Pancreas (tissue), 10 donors: ENCODE measurements at regions not wholly inside any gene's neighbourhood (a gene's known extent, or its start where the extent isn't known, plus 50 kb on each side); places are given as distances from the start of the nearest gene placed in this dataset.

Experiments used
- ATAC-seq, 4 donors: fragments of 200-7000 bp; cut with Tn5 transposase; one replicate each; pipeline versions ENCODE4 v1.8.0 to v1.9.1; 2020; ENCODE audit warnings: mild to moderate bottlenecking in 4 of 4, moderate library complexity in 4 of 4
- DNase-seq, 6 donors: peaks; one replicate each; pipeline ENCODE4 v3.0.0-alpha.2; 2020
- FAIRE-seq: peaks from 2 replicates; lab custom pipeline; 2012; peaks lifted over from hg19 to GRCh38; lab: Jason Lieb, UNC
- H3K27ac ChIP-seq, 4 donors: fragments of 200-600 bp; sonication (generic); 1 replicate in 3 of 4; 2 replicates in 1 of 4; pipeline versions ENCODE4 v1.5.0 to v1.8.0; 2020
- H3K27me3 ChIP-seq, 4 donors: fragments of 200-600 bp; one replicate each; pipeline ENCODE4 v1.8.0; 2021
- H3K36me3 ChIP-seq, 3 donors: fragments of 200-600 bp; sonication (generic) in 1 of 3; one replicate each; pipeline versions ENCODE4 v1.5.0 to v1.8.0; 2020 to 2021
- H3K4me1 ChIP-seq, 3 donors: fragments of 200-600 bp; one replicate each; pipeline ENCODE4 v1.8.0; 2021
- H3K4me3 ChIP-seq, 4 donors: fragments of 200-600 bp; sonication (generic) in 2 of 4; one replicate each; pipeline versions ENCODE4 v1.5.0 to v1.8.0; 2020 to 2021
- H3K9me3 ChIP-seq, 4 donors: fragments of 200-600 bp; one replicate each; pipeline ENCODE4 v1.8.0; 2021
- WGBS, 2 donors: extraction: QIAGEN DNeasy Blood & Tissue Kit; methylation state at CpG; one replicate each; pipeline ENCODE4 v1.1.7; 2013; 5-methylcytosine and 5-hydroxymethylcytosine counted together
- intact Hi-C, 3 donors: fragments of 100-400 bp; cut with DNase I; formaldehyde crosslinking; loops; one replicate each; pipeline versions ENCODE4 v1.11.1 to v1.14.2; 2022
- TF ChIP-seq, protein P1 (sequence below), 4 donors: fragments of 200-600 bp; sonication (generic) in 3 of 4; IDR thresholded peaks; one replicate each; pipeline versions ENCODE4 v1.5.0 to v1.8.0; 2021; ENCODE audit warnings: antibody characterized with exemption in 4 of 4
- donor health status: healthy with polysubstance abuse.
- donor health status: DM: no; HTN: no; CAD: no; lungs with moderate emphysema.
- donor health status: DM: no; HTN: no; CAD: no.
- donor health status: control.
- donor health status: control.
- donor health status: Bipolar disorder and iron deficiency.
- donor health status: DM: yes; HTN: yes; CAD: no.
- donor health status: DM: no; HTN: no; CAD: no.
- donor health status: DM: no; HTN: no; CAD: no.
- donor health status: DM: yes; HTN: yes; CAD: no.

- no peak for ATAC-seq
- Histone ChIP-seq H3K27me3 (no peaks in the 10 kb centered on the region), H3K4me3 (no peak overlapping the region), H3K27ac (no peak overlapping the region), H3K36me3 (no peaks in the 10 kb centered on the region), H3K9me3 (no peaks in the 10 kb centered on the region), H3K4me1 (no peaks in the 10 kb centered on the region)
- 95% methylated on average over 2 of the region's 2 CpGs for WGBS, 2 donors
- no peak for FAIRE-seq
- TF ChIP-seq, protein P1, sequence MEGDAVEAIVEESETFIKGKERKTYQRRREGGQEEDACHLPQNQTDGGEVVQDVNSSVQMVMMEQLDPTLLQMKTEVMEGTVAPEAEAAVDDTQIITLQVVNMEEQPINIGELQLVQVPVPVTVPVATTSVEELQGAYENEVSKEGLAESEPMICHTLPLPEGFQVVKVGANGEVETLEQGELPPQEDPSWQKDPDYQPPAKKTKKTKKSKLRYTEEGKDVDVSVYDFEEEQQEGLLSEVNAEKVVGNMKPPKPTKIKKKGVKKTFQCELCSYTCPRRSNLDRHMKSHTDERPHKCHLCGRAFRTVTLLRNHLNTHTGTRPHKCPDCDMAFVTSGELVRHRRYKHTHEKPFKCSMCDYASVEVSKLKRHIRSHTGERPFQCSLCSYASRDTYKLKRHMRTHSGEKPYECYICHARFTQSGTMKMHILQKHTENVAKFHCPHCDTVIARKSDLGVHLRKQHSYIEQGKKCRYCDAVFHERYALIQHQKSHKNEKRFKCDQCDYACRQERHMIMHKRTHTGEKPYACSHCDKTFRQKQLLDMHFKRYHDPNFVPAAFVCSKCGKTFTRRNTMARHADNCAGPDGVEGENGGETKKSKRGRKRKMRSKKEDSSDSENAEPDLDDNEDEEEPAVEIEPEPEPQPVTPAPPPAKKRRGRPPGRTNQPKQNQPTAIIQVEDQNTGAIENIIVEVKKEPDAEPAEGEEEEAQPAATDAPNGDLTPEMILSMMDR (IDR thresholded peaks at IDR 0.05) = no peak
- no peak for DNase-seq
- intact Hi-C loops = loop anchor here in 1 of 3 donors (10.0 kb wide), 1 partner anchor 534 kb away; no protein-coding TSS in a partner anchor
Measured at GRCh38 chr2:17309181-17309580, 209.1 kb downstream of the RAD51AP2 start.

GRCh38 chr2:17306706-17307105 is 211.5 kb downstream of the RAD51AP2 start:
- H3K4me3 ChIP-seq = no peak overlapping the region
- TF ChIP-seq, protein P1 (IDR thresholded peaks at IDR 0.05) = no peak
- WGBS, 2 donors = 88 to 89% methylated on average over 2 of the region's 2 CpGs
- intact Hi-C loops = loop anchor here in 1 of 3 donors (10.0 kb wide), 1 partner anchor 532 kb away; no protein-coding TSS in a partner anchor
- DNase-seq (no peak), ATAC-seq (no peak), FAIRE-seq (no peak)
- no peaks in the 10 kb centered on the region for H3K9me3 ChIP-seq
- no peaks in the 10 kb centered on the region for H3K36me3 ChIP-seq
- no peaks in the 10 kb centered on the region for H3K27me3 ChIP-seq
- no peak overlapping the region for H3K27ac ChIP-seq
- no peaks in the 10 kb centered on the region for H3K4me1 ChIP-seq

DNA sequence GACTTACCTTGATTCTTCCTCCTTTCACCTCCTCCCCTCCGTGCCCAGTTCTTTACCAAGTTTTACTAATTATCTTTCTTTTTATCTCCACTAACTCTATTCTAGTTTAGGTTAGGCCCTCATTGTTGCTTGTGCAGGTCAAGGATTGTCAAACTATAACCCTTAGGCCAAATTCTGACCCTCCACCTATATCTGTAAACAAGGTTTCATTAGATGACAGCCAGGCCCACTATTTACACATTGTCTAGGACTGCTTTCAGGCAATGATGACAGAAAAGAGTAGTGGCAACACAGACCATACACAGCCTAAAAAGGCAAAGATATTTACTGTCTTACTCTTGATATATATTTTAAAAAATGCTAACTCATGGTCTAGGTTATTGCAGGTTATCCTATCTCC is 212.0 kb downstream of the RAD51AP2 start:
- Histone ChIP-seq H3K4me1 (no peaks in the 10 kb centered on the region), H3K27me3 (no peaks in the 10 kb centered on the region), H3K9me3 (no peaks in the 10 kb centered on the region), H3K27ac (no peak overlapping the region), H3K36me3 (no peaks in the 10 kb centered on the region), H3K4me3 (no peak overlapping the region)
- TF ChIP-seq, protein P1 (IDR thresholded peaks at IDR 0.05) = no peak
- FAIRE-seq (no peak), ATAC-seq (no peak), DNase-seq (no peak)
- intact Hi-C loops = loop anchor here in 1 of 3 donors (10.0 kb wide), 1 partner anchor 531 kb away; no protein-coding TSS in a partner anchor
- WGBS, 2 donors = 87 to 96% methylated on average over 1 of the region's 1 CpG

DNA sequence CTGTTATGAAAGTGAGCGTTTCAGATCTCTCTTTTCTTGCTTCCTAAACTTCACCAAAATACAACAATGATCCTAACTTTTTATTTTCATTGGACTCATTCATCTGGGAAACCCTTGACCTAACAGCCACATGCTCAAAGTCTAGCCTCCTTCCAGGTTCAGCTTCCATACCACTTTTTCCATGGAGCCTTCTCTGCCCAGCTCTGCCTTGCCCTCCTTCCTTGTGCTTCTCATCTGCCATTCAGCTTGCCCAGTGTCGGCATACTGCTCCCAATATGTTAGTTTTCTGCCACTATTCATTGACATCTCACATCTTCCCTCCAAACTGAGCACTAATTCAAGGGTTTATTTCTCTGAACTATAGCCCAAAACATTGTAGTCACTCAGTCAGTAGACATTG is 214.7 kb downstream of the RAD51AP2 start:
- ATAC-seq (no peak), FAIRE-seq (no peak), DNase-seq (no peak)
- Histone ChIP-seq H3K9me3 (no peaks in the 10 kb centered on the region), H3K27me3 (no peaks in the 10 kb centered on the region), H3K4me3 (no peak overlapping the region), H3K27ac (no peak overlapping the region), H3K36me3 (no peaks in the 10 kb centered on the region), H3K4me1 (no peaks in the 10 kb centered on the region)
- intact Hi-C loops = loop anchor here in 1 of 3 donors (10.0 kb wide), 1 partner anchor 529 kb away; no protein-coding TSS in a partner anchor
- TF ChIP-seq, protein P1 (IDR thresholded peaks at IDR 0.05) = no peak
- WGBS, 2 donors = 33 to 36% methylated on average over 2 of the region's 2 CpGs

DNA sequence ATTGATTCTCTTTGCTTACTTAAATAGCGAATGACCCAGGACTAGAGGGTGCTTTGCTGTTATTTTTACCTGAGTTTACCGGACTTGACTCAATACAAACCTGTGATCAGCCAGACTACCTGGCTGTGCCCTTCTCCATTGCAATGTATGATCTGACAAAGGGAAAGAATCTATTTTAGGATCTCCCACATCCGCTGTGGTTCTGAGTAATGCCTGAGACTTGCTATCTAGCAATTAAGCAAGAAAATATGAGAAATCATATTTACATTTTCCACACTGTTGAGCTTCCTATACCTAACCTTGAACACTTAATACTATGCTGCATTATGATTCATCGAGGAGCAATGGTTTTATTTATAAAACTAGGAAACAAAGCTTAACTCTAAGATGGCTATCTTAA is 215.2 kb downstream of the RAD51AP2 start:
- intact Hi-C loops = loop anchor here in 1 of 3 donors (10.0 kb wide), 1 partner anchor 528 kb away; no protein-coding TSS in a partner anchor
- H3K4me1 ChIP-seq = no peaks in the 10 kb centered on the region
- H3K9me3 ChIP-seq = no peaks in the 10 kb centered on the region
- no peak overlapping the region for H3K27ac ChIP-seq
- no peak for DNase-seq
- no peaks in the 10 kb centered on the region for H3K27me3 ChIP-seq
- peak in 1 of 4 donors; percentile 20 for ATAC-seq
- H3K36me3 ChIP-seq = no peaks in the 10 kb centered on the region
- H3K4me3 ChIP-seq = no peak overlapping the region
- FAIRE-seq = no peak
- TF ChIP-seq, protein P1 (IDR thresholded peaks at IDR 0.05) = no peak
- 60 to 67% methylated on average over 4 of the region's 4 CpGs for WGBS, 2 donors
